A673 (cell line): ENCODE measurements at regions not wholly inside any gene's neighbourhood (a gene's known extent, or its start where the extent isn't known, plus 50 kb on each side); places are given as distances from the start of the nearest gene placed in this dataset.

Experiments
- EZH2 ChIP-seq: fragments of 200-600 bp; sonication (generic); IDR thresholded peaks from 2 replicates; pipeline ENCODE4 v1.6.1; 2017; ENCODE audit warnings: borderline replicate concordance, low read depth, mild to moderate bottlenecking, mixed read lengths, antibody characterized with exemption, low read length; ENCODE audit not compliant: poor library complexity, severe bottlenecking
- TF ChIP-seq, protein P1 (sequence below): fragments of 300-800, 200-600 bp; sonication (generic); conservative IDR thresholded peaks from 2 replicates; pipeline ENCODE4 v1.5.1; 2017; ENCODE audit warnings: low read depth, mild to moderate bottlenecking, antibody characterized with exemption, low read length, moderate library complexity, mixed read lengths

DNA sequence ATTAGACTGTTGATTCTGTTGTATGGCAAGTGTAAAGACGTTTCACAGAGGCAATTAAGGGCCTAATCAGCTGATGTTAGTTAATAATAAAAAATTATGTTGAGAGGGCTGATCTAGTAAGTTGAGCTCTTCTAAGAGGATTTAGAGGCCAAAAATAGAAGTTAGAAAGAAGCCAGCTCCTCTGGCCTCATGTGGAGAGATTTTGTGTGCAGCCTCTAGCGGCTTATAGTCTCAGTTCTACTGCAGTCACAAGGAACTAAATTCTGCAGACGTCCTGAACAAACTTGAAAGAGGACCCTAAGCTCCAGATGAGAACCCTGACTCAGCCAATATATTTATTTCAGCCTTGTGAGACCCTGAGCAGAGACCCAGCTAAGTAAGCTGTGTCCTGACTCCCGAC lies 498.6 kb downstream of the BTBD3 start:
- TF ChIP-seq, protein P1, sequence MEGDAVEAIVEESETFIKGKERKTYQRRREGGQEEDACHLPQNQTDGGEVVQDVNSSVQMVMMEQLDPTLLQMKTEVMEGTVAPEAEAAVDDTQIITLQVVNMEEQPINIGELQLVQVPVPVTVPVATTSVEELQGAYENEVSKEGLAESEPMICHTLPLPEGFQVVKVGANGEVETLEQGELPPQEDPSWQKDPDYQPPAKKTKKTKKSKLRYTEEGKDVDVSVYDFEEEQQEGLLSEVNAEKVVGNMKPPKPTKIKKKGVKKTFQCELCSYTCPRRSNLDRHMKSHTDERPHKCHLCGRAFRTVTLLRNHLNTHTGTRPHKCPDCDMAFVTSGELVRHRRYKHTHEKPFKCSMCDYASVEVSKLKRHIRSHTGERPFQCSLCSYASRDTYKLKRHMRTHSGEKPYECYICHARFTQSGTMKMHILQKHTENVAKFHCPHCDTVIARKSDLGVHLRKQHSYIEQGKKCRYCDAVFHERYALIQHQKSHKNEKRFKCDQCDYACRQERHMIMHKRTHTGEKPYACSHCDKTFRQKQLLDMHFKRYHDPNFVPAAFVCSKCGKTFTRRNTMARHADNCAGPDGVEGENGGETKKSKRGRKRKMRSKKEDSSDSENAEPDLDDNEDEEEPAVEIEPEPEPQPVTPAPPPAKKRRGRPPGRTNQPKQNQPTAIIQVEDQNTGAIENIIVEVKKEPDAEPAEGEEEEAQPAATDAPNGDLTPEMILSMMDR, result no peak
- no peak for TF ChIP-seq EZH2
